ENCODE measurements at regions not wholly inside any gene's neighbourhood (a gene's known extent, or its start where the extent isn't known, plus 50 kb on each side); places are given as distances from the start of the nearest gene placed in this dataset.

DNA sequence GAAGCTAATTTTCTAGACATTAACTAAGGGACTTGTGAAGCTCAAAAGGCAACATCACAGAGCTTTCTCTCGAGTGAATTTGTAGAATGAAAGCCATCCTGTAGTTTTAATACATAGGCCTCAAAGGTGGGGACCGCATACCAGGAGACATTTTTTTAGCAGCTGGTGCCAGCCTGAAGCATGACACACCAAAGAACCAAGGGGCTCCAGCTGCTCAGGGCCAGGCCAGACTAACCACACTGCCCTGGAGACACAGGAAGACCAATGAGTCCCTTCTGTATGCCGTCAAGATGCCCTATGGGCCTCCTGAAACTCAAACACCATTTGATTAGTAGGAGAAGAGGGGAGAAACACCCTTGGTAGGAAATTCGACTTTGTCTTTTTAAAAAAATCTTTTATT lies 113.9 kb upstream of the CACNA1E start:
- H3K27ac ChIP-seq = no peak overlapping the region
- TF ChIP-seq, protein P1, sequence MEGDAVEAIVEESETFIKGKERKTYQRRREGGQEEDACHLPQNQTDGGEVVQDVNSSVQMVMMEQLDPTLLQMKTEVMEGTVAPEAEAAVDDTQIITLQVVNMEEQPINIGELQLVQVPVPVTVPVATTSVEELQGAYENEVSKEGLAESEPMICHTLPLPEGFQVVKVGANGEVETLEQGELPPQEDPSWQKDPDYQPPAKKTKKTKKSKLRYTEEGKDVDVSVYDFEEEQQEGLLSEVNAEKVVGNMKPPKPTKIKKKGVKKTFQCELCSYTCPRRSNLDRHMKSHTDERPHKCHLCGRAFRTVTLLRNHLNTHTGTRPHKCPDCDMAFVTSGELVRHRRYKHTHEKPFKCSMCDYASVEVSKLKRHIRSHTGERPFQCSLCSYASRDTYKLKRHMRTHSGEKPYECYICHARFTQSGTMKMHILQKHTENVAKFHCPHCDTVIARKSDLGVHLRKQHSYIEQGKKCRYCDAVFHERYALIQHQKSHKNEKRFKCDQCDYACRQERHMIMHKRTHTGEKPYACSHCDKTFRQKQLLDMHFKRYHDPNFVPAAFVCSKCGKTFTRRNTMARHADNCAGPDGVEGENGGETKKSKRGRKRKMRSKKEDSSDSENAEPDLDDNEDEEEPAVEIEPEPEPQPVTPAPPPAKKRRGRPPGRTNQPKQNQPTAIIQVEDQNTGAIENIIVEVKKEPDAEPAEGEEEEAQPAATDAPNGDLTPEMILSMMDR (conservative IDR thresholded peaks at IDR 0.05) = no peak
- no peak for TF ChIP-seq ZFX (IDR thresholded peaks at IDR 0.05)

DNA sequence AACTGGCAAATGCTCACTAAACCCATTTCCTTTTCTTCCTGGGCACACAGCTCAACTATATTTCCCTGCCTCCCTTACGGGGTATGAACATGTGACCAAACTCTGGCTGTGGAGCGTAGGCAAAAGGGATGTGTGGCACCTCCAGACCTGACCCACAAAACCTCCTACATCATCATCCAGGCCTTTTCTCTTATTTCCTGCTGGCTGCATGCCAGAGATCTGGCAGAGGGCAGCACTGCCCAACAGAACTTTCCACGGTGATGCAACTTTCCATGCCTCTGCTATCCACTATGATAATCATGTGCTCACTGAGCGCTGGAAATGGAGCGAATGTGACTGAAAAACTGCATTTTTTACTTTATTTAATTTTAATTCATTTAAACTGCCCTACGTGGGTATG lies 99.6 kb upstream of the CACNA1E start:
- TF ChIP-seq ZFX (IDR thresholded peaks at IDR 0.05) = no peak
- TF ChIP-seq, protein P1 (conservative IDR thresholded peaks at IDR 0.05) = no peak
- no peak overlapping the region for H3K27ac ChIP-seq

DNA sequence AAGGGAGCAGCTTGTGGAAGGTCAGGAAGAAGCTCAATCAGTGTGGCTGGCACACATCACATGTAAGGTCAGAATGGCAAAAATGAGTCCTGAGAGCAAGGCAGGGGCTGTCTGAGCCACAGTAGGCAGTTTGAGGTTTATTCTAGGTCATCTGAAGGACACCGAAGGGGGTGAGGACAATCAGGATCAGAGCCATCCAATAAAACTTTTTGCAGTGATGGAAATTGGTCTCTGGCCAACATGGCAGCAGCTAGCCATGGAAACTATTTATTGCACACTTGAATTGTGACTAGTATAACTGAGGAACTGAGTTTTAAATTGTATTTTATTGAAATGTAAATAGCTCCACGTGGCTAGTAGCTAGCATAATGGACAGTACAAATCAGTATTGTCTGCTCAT lies 97.0 kb upstream of the CACNA1E start:
- H3K27ac ChIP-seq = no peak overlapping the region; the same call in 1 of the 2 replicates
- TF ChIP-seq, protein P1 (conservative IDR thresholded peaks at IDR 0.05) = no peak
- no peak for TF ChIP-seq ZFX (IDR thresholded peaks at IDR 0.05)

DNA sequence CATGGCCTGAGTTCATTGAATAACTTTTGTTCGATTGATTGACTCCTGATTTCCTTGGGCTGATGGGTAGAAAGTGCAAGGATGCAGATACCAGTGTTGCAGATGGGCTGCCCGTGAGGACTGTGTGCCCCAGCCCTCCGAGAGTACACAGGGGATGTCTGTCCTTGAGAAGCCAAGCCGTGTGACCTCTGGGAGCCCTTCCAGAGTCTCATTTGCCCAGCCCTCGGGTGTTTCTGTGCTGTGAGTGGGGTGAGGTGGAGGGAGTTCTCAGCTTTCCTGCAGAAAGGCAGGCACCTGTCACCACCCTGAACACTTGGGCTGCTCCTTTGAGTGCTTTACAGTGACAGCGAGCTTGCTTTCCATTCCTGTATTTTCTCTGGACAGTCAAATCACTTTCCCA lies 96.4 kb upstream of the CACNA1E start:
- H3K27ac ChIP-seq = no peak overlapping the region
- TF ChIP-seq ZFX (IDR thresholded peaks at IDR 0.05) = no peak
- TF ChIP-seq, protein P1 (conservative IDR thresholded peaks at IDR 0.05) = no peak

DNA sequence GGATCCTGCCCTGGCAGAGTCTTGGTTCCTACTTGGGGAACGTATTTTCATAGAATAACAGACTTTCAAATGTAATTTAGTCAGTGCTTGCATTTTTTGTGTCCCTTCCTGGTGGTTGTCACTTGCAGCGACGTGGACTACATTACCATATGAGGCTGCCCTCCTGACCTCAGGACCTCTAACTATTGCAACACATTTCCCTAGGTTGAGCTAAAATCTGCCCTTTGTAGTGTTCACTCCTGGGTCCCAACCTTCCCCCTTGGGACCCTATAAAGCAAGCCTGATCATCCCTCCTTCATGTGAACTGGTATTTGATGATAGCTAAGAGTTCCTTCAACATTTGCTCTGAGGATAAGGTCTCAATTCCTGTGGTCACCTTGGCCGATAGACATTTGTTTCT lies 95.6 kb upstream of the CACNA1E start:
- TF ChIP-seq, protein P1 (conservative IDR thresholded peaks at IDR 0.05) = no peak
- no peak for TF ChIP-seq ZFX (IDR thresholded peaks at IDR 0.05)
- no peak overlapping the region for H3K27ac ChIP-seq

DNA sequence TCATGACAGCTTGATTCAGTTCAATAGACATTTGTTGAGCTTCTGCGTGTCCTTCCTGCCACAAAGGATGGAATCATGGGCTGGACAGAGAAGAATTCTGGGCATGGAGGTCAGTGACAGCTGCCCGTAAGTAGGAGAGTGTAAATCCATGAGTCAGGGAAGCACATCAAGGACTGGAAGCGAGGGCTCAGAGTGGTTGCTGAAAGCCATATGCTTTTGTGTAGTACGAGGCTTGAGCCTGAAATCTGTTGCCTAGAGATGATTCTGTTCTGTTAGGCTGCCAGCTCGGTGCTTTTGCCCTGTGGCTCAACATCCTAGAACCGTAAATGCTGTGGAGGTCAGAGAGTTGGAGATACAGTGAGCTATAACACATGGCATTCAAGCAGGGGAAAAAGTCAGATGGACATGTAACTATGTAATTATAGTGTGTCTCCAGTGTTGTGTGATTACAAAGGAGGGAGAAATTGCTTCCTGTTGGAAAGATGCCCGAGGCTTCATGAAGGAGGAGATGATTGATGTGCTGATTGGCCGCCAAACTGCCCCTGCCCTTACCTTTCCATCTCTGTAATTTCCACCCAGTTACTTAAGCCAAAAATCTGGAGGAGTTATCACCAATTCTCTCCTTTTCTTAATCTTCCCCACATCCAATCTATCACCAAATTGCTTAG lies 92.8 kb upstream of the CACNA1E start:
- H3K27ac ChIP-seq = no peak overlapping the region
- TF ChIP-seq, protein P1 (conservative IDR thresholded peaks at IDR 0.05) = no peak
- TF ChIP-seq ZFX (IDR thresholded peaks at IDR 0.05) = no peak

DNA sequence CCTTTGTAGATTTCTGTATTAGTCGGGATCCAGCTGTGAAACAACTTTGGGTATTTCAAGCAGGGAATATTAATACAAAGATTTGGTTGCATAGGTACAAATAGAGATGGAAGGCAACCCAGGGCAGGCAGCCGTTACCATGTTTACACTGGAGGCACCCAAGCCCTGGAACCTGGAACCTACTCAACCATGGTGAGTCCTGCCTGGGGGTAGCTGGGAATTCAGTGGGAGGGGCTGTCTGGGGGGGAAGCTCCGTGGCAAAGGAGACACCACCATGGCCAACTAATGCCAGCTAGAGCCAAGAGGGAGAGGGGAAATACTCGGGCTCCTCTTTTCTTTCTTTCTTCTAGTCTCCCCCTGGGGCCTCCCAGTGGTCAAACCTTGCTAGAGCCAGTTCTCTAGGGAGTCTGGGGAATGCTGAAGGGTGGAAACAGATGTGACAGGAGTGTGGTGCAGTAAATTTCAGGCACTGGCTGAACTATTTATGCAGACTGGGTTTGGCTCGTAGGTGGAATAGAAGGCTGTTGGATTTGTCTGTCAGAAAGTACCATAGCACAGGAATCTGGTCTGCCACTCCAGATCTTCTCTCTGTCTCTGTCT lies 91.9 kb upstream of the CACNA1E start:
- TF ChIP-seq, protein P1 (conservative IDR thresholded peaks at IDR 0.05) = 0 out of 2 replicates have a peak, but pooled peaks have one; percentile 5
- TF ChIP-seq ZFX (IDR thresholded peaks at IDR 0.05) = no peak
- no peak overlapping the region for H3K27ac ChIP-seq

Data from C4-2B (cell line).